HepG2 (cell line): ENCODE measurements at regions not wholly inside any gene's neighbourhood (a gene's known extent, or its start where the extent isn't known, plus 50 kb on each side); places are given as distances from the start of the nearest gene placed in this dataset.
"Not testable (repeated sequence)": the region's sequence is repeated elsewhere in the genome, so short reads cannot be mapped to it uniquely, and the experiment has no call there.

Source experiments
- ATF2 ChIP-seq: sonication (generic); formaldehyde crosslinking; IDR thresholded peaks from 2 replicates; pipeline ENCODE4 v1.4.0; 2020; ENCODE audit warnings: missing genetic modification reagents
- CBX1 ChIP-seq: IDR thresholded peaks from one replicate; pipeline ENCODE4 v1.6.1; 2016; ENCODE audit warnings: antibody characterized with exemption, low read depth
- JUN ChIP-seq: sonication (generic); formaldehyde crosslinking; IDR thresholded peaks from 2 replicates; pipeline ENCODE4 v1.4.0; 2020; ENCODE audit warnings: mild to moderate bottlenecking, missing genetic modification reagents
- MEF2D ChIP-seq: sonication (generic); formaldehyde crosslinking; IDR thresholded peaks from 2 replicates; pipeline ENCODE4 v1.5.1; 2020; ENCODE audit warnings: mild to moderate bottlenecking, missing genetic modification reagents
- NR2F2 ChIP-seq: IDR thresholded peaks from 2 replicates; pipeline ENCODE4 v1.6.1; 2012; ENCODE audit warnings: low read depth, inconsistent platforms, borderline replicate concordance
- POLR2AphosphoS5 ChIP-seq: IDR thresholded peaks from 2 replicates; pipeline ENCODE4 v1.6.1; 2012; ENCODE audit warnings: low read depth, low read length
- REPIN1 ChIP-seq: sonication (generic); formaldehyde crosslinking; IDR thresholded peaks from 2 replicates; pipeline ENCODE4 v1.8.0; 2022; ENCODE audit warnings: missing genetic modification reagents, low read depth, mild to moderate bottlenecking, borderline replicate concordance
- YY1 ChIP-seq: IDR thresholded peaks from 2 replicates; pipeline ENCODE4 v1.6.1; 2011; ENCODE audit warnings: low read length, low read depth, moderate library complexity, mild to moderate bottlenecking; ENCODE audit not compliant: insufficient read depth, insufficient replicate concordance

- TF ChIP-seq CBX1; ATF2 (CRISPR knock-in tag); MEF2D (CRISPR knock-in tag); NR2F2; POLR2AphosphoS5; JUN (CRISPR knock-in tag); REPIN1 (CRISPR knock-in tag); YY1: not testable (repeated sequence)
Measured at GRCh38 chr2:89184746-89185145, 493.3 kb downstream of the RPIA start.
